EL (cell line): ENCODE measurements at regions not wholly inside any gene's neighbourhood (a gene's known extent, or its start where the extent isn't known, plus 50 kb on each side); places are given as distances from the start of the nearest gene placed in this dataset.
"Not testable (repeated sequence)": the region's sequence is repeated elsewhere in the genome, so short reads cannot be mapped to it uniquely, and the experiment has no call there.

ENCODE experiments used
- DNase-seq: peaks from one replicate; pipeline ENCODE4 v3.0.0-alpha.2; 2016

DNA sequence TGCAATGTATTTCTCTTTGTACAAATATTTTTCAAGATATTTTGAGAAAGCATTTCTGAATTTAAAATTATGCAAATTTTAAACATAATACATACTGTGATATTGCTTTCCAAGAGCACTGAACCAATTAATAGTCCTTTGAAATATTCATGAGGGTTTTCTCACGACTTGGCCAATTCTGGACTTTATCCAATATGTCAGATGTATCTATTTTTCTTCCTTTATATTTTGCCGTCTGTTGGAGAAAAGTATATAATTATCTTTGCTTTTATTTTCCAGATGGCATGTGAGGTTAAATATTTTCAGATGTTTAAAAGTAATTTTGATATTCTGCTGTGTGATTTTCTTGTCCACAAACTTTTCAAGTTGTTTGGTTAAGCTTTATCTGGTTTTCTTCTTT is 378.9 kb downstream of the SLCO4C1 start:
- DNase-seq: no peak

GRCh38 chr5:101915554-101915953 is 380.5 kb downstream of the SLCO4C1 start:
- DNase-seq: no peak

GRCh38 chr5:101904736-101905135 is 391.3 kb downstream of the SLCO4C1 start:
- DNase-seq: no peak

DNA sequence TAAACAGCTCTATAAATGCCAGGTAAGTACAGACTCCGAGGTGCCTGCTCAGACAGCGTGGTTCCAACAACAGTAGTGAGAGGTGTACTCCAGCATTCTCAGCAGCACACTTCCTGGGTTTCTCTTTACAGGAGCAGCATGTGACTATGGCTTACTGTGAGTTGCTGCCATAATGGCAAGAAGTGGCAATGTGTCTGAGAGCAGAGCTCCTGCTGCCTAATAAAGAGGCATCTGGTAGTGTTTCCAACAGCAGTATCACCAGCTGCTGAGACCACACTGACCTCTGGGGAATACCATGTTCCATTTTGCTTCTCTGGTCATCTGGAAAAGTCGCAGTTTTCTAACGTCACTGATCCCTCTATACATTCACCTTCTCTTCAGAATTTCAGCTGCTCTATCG is 398.2 kb downstream of the SLCO4C1 start:
- no peak for DNase-seq

DNA sequence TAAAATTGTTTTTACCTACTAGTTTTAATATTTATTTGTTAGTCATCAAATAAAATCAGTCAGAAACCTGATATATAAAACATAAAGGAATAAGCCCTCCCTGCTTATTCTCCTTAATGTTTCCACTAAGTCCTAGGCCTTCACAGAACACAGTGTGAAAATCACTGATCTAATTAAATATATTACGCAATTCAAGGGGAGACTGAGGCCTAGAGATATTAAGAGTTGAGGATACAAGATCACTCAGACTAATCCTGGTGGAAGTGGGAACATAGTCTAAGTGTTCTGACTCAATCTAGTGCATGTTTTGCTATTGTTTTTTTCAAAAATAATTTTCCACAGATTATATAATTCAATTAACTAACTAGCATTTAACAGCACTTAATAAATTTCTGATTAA is 401.1 kb downstream of the SLCO4C1 start:
- no peak for DNase-seq

GRCh38 chr5:101878190-101878589 is 417.9 kb downstream of the SLCO4C1 start:
- no peak for DNase-seq

DNA sequence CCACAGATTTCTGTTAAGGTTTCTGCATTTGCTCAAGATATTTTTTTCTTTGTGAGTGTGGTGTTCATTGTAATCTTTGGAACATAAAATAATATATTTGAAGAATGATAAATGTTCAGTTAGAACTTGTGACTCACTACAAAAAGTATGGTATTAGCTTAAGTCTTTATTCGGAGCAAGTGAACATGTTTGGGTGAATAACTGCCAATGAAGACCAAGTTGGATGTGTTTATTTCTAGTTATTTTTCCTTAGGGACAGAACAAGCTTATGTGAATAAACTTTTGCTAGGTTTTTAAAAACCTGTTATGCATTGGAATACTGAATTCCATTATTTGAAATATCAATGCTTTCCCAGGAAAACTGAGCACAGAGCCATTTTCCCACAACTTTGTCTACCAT is 418.6 kb downstream of the SLCO4C1 start:
- DNase-seq: no peak

- DNase-seq: no peak
These were observed 429.6 kb downstream of the SLCO4C1 start for GRCh38 chr5:101866473-101866872.

DNA sequence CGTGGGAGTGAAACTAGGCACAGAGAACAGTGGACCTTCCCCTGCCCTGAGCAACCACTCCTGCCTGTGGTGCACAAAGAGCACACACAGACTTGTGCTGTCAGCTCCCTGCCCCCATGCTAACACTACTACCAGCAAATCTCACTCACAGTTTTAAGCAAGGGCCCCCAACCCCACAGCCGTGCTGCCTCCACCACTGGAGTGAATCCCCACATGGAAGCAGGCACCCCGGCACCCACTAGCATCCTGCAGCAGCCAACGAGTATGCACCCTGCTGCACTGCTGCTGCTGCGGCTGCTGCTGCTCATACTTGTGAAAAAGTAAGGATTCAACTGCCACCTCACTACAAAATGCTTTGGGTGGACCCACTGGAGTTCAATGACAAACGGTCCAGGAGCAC is 435.5 kb downstream of the SLCO4C1 start:
- no peak for DNase-seq

DNA sequence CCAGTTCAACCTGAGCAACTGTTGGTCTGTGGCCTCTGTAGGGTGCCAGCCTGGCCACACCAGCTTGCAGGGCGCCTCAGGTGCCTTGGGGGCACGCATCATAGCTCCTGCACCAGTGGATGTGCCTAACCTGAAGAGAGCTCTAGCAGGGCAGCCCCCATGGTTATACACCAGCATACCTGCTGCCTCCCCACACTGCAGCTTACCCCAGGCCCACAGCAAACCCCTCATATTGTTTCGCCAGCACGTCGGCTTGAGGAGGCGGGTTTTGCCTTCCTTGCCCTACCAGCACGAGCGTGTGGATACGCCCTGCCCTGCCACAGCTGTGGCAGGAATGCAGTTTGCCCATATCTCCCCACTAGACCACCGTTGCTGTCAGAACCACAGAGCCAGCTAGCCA is 435.9 kb downstream of the SLCO4C1 start:
- DNase-seq: no peak

GRCh38 chr5:101846496-101846895 is 449.6 kb downstream of the SLCO4C1 start:
- DNase-seq: no peak

DNA sequence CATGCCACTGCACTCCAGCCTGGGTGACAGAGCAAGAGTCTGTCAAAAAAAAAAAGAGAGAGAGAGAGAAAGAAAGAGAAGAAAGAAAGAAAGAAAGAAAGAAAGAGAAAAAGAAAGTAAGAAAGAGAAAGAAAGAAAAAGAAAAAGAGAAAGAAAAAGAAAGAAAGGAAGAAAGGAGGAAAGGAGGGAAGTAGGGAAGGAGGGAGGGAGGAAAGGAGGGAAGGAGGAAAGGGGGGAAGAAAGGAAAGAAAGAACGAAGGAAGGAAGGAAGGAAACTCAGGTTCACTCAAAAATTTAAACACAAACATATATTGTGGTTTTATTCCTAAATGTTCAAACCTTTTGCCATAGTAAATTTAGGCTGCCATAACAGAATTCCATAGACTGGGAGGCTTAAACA is 453.0 kb downstream of the SLCO4C1 start:
- DNase-seq: no peak

DNA sequence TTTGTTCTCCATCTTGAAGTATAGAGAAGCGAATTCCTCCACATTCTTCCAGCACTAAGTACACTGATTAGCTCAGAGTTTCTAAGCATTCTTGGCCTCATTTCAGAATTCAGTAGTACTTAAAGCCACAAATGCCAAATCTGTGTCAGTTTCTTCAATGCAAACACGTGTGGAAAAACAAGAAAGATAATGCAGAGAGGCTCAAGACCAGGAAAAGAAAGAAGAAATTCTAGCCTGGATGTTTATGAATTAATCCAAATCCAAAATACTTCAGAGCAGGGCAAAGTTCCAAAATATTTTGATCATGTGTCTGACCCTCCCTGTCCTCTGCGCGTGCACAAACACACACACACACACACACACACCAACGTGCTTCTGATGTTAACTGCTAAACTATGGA is 457.6 kb downstream of the SLCO4C1 start:
- DNase-seq: no peak

GRCh38 chr5:101829255-101829654 is 466.8 kb downstream of the SLCO4C1 start:
- no peak for DNase-seq

- no peak for DNase-seq
These were observed 484.6 kb downstream of the SLCO4C1 start for GRCh38 chr5:101811466-101811865.

GRCh38 chr5:101806410-101806809 is 489.7 kb downstream of the SLCO4C1 start:
- no peak for DNase-seq

GRCh38 chr5:101796427-101796826 is 499.7 kb downstream of the SLCO4C1 start:
- no peak for DNase-seq

DNA sequence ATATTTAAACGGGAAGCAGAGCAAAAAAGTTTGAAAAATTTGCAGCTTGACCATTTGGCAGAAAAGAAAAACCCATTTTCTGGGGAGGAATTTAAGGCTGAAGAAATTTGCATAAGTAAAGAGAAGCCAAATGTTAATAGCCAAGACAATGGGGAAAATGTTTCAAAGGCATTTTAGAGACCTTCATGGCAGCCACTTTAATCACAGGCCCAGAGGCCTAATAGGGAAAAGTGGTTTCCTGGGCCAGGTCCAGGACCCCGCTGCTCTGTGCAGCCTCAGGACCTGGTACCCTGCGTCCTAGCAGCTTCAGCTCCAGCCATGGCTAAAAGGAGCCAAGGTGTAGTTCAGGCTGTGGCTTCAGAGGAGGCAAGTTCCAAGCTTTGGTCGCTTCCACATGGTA is 507.3 kb downstream of the SLCO4C1 start:
- no peak for DNase-seq

- DNase-seq: no peak
These were observed 511.0 kb downstream of the SLCO4C1 start for GRCh38 chr5:101785090-101785489.

DNA sequence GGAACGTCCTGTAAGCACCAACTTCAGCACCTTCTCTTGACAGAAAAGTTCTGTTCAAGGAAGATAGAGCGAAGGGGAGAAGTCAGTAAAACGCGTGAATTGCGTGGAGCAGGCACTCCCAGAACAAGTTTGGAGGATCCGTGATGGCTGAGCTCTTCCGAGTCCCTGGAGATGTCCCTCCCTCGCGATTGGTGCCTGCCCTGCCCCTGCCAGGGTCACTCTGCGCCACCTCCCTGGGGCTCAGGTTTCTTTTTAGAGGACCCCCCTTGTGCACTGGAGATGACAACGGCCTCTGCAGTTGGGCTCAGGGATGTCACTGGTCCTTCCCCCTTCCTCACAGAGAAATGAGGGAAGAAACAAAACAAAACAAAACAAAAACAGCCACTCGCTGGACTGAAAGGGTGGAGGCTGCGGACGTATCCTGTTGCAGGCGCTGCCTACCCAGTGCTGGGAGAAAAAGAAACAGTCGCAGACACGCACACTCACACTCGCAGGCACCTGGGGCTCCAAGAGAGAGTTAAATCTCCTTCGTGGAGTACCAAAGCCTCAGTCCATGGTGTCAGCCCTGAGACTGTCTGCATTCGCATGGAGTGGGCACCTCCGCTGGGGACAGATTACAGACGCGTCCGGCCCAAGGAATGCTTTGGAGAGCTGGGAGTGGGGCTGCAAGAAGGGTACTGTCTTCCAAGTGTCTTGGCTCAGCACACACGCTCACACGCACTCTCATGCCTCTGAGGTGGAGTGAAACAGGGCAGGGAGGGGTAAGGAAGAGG is 512.7 kb downstream of the SLCO4C1 start:
- DNase-seq: no peak

- DNase-seq: no peak
These were observed 513.6 kb downstream of the SLCO4C1 start for GRCh38 chr5:101782352-101783103.

- no peak for DNase-seq
These were observed 545.0 kb downstream of the SLCO4C1 start for GRCh38 chr5:101751105-101751504.

DNA sequence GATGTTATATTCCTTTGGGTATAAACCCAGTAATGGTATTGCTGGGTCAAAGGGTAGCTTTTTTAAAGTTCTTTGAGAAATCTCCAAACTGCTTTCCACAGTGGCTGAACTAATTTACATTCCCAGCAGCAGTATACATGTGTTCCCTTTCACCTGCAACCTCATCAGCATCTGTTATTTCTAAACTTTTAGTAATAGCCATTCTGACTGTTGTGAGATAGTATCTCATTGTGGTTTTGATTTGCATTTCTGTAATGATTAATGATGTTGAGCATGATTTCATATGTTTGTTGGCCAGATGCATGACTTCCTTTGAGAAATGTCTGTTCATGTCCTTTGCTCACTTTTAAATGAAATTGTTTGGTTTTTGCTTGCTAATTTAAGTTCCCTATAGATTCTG is 553.1 kb downstream of the SLCO4C1 start:
- not testable (repeated sequence) for DNase-seq

DNA sequence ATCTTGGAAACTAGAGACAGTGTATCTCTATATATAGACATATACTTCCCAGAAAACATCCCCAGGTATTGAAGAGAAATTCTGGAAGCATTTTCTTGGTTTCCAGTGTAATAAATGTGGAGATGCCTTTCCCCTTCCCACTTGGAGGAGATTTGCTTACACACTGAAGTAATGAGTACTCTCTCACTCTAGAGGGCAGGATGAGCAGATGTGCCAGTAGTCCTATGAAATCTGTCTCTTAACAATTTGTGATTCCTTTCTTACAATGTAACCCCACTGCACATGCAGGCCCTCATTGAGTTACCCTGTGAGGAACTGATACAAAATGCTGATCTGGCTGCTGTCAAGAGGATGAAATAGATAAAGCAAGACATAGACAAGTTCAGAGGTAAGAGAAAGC is 567.2 kb downstream of the SLCO4C1 start:
- no peak for DNase-seq

- DNase-seq: no peak
These were observed 574.5 kb downstream of the SLCO4C1 start for GRCh38 chr5:101721543-101721942.
